Islet precursor cell (in vitro differentiated cells): ENCODE measurements at regions not wholly inside any gene's neighbourhood (a gene's known extent, or its start where the extent isn't known, plus 50 kb on each side); places are given as distances from the start of the nearest gene placed in this dataset.
"Not testable (repeated sequence)": the region's sequence is repeated elsewhere in the genome, so short reads cannot be mapped to it uniquely, and the experiment has no call there.

Experiments
- DNase-seq: peaks from one replicate; pipeline ENCODE4 v3.0.0-alpha.2; 2018

- no peak for DNase-seq
Measured at GRCh38 chr6:11450037-11450436, 87.5 kb upstream of the TMEM170B start.

DNA sequence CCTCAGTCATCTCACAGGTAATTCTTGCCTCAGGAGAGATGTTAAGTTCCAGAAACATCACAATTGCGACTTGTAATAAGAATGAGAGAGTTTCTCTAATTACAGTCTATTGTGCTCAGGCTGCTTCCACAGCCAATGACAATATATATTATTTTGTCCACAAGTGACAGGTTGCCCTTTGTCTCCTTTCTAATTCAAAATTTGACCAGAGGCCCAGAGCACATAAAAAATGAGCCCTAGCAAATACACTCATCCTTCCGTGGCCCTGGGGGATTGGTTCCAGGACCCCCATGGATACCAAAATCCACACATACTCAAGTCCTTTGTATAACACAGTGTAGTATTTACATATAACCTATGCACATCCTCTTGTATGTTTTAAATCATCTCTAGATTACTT, 88.1 kb upstream of the TMEM170B start:
- DNase-seq: no peak

GRCh38 chr6:11448038-11448437, 89.5 kb upstream of the TMEM170B start:
- DNase-seq: no peak

GRCh38 chr6:11447265-11447664, 90.3 kb upstream of the TMEM170B start:
- no peak for DNase-seq

DNA sequence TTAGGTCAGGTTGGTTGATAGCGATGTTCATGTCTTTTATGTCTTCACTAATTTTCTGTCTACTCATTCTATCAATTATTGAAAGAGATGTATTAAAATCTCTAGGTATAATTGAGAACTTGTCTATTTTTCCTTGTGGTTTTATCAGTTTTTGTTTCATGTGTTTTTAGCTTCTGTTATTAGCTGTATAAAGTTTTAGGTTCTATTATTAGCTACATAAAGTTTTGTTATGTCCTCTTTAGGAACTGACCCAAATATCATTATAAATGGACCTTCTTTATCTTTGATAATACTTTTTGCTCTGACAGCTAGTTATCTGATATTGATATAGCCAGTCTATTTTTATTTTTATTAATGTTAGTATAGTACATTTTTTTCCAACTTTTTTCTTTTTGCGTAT, 92.4 kb upstream of the TMEM170B start:
- no peak for DNase-seq

DNA sequence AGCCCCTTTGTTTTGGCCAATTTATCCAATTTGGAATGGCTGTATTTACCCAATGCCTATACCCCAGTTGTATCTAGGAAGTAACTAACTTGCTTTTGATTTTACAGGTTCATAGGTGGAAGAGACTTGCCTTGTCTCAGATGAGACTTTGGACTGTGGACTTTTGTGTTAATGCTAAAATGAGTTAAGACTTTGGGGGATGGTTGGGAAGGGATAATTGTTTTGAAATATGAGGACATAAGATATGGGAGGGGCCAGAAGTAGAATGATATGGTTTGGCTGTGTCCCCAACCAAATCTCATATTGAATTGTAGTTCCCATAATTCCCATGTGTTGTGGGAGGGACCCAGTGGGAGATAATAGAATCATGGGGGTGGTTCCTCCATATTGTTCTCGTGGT, 94.4 kb upstream of the TMEM170B start:
- not testable (repeated sequence) for DNase-seq

DNA sequence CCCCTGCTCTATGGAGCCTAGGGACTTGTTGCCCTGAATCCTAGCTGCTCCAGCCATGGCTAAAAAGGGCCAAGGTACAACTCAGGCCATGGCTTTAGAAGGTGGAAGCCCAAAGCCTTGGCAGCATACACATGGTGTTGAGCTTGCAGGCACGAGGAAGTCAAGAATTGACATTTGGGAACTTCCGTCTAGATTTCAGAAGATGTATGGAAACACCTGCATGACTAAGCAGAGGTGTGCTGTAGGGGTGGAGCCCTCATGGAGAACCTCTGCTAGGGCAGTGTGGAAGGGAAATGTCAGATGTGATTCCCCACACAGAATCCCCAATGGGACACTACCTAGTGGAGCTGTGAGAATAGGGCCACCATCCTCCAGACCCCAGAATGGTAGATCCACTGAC, 95.1 kb upstream of the TMEM170B start:
- no peak for DNase-seq

- DNase-seq: no peak
Measured at GRCh38 chr6:11439876-11440275, 97.7 kb upstream of the TMEM170B start.

DNA sequence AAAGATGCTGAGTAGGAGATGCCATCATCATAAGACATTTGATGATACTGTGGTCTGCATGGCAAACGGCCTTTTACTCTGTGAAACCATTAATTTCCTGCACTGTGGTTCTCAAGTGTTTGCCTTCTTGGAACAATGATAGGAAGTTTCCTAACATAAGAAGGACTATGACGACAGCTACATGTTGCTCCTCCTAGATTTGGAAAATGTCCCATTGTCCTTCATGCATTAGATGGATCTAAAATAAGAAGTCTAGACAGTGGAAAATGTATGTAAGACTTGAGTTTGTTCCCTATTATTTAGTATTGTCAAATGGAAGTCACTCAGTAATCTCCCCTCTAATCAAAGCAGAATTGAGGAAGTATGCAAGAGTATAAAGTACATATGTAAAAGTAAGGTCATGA, 98.5 kb upstream of the TMEM170B start:
- no peak for DNase-seq

GRCh38 chr6:11437824-11438459, 99.6 kb upstream of the TMEM170B start:
- no peak for DNase-seq

- DNase-seq: no peak
Measured at GRCh38 chr6:11436508-11437096, 100.9 kb upstream of the TMEM170B start.

DNA sequence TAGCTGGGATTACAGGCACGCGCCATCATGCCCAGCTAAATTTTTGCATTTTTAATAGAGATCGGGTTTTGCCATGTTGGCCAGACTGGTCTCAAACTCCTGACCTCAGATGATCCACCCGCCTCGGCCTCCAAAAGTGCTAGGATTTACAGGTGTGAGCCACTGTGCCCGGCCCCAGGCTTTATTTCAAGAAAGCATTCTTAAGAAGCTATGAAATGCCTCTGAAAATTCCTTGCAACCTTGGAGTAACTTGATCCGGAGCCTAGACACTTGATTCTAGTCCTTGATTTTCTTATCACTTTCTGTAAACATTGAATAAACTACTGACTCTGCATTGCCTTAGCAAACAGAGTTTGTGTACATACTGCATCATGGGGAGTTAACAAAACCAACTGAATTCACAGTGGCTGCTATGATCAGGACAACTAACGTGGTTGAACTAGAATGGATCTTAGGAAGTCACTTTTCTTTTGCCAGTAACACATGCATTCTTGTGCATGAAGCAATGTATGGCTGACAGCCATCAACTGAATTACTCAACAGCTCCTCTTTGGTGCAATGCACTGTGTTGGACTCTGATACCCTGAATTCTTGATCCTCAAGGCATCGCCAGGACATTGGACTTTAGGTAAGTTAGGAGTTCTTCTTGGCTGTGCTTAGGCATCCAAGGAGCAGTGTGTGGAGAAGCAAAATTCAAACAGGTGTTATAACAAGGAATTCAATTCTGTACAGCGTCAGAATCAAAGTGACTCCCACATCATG, 102.8 kb upstream of the TMEM170B start:
- no peak for DNase-seq

DNA sequence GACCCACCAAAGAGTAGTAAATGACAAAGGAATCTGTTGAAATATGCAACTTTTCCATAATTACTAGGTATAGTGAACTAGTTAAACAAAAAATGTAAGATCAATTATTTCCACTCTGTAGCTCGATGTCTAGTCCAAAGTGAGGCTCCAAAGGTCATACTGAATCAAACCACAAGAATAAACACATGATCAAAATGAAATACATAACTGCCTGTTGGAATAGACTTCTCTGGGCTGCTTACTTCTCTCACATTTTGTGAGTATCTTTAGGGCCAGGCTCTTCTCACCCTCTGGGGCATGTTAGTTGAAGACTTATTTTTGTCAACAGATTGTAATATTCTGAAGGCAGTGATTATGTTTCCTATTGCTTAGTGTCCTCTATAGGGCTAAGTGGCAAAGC, 103.7 kb upstream of the TMEM170B start:
- no peak for DNase-seq

GRCh38 chr6:11432713-11433450, 104.7 kb upstream of the TMEM170B start:
- no peak for DNase-seq

DNA sequence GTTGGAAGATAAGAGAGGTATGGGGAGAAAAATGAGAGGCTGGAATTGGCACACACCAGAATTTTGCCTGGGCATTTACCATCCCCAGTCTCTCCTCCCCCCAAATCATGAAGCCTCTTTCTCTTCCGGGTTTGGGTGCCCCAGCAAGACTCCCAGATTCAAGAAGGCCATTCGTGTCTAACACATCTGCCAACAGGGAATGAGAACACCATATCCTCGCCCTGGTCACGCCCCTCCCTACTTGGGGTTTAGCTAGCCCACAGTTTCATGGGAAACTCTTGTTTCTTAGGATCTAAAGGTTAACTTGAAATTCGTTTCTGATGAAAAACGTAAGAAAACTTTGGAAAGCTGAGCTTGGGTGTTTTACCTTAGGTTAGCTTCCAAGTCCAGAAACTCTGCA, 105.5 kb upstream of the TMEM170B start:
- no peak for DNase-seq

GRCh38 chr6:11431455-11431937, 106.1 kb upstream of the TMEM170B start:
- DNase-seq: no peak

- DNase-seq: no peak
Measured at GRCh38 chr6:11430036-11430435, 107.5 kb upstream of the TMEM170B start.

DNA sequence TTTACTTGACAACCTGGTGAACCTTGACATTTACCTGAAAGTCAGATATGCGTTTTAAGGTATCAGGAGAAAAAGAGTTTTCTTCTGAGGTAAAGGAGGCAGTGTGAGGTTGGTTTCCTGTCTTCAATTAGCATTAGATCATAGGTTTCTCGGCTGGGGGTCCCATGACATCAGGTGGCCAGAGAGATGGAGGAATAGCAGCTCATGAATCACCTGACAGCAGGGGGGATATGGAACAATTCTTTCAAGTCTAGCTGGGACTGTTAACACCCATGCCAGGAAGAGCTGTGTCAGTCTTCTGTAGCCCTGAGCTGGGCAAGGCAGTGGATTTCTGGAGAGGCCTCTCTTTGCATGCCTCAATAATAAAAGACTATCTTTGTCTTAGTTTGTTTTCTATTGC, 108.0 kb upstream of the TMEM170B start:
- no peak for DNase-seq

GRCh38 chr6:11428895-11429294, 108.7 kb upstream of the TMEM170B start:
- peak; percentile 93 for DNase-seq

DNA sequence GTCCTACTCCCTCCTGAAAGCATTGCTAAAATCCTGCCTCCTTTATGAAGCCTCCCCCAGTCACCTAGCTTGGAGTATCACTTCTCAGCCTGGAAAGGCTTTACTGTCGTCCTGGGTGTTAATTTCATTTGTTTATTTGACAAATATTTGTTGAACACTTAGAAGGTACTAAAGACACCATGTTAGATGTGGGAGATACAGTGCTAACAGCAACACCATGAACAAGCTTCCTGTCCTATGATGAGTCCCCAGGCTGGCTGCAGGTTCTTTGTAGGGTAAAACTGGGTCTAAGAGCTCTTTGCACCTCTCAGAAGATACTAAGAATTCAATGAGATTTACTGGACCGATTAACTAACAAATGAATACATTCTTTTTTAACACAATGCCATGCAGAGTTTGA, 109.2 kb upstream of the TMEM170B start:
- no peak for DNase-seq

DNA sequence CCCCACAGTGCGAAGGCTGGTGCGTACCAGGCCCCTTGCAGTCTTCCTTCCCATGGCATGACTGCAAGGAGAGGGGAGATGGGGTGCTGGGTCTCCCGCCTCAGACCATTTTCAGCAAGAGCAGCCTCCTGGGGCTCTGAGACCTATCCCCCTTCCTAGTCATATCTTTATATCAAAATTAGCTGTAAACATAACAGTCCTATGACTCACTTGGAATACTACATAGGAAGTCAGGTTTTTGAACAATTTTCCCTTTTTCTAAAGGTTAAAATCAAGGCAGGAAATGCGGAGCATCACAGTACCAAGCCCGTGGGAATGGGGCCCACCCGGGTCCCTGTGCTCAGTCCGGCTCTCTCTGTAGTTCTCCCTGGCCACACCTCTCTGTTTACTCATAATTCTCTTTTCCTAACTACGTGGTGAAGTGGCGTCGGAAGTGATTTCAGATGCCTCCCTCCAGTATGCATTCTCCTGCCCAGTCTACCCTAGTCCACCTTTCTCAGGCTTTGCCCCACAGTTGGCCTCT, 109.8 kb upstream of the TMEM170B start:
- no peak for DNase-seq

GRCh38 chr6:11427091-11427722, 110.3 kb upstream of the TMEM170B start:
- no peak for DNase-seq

DNA sequence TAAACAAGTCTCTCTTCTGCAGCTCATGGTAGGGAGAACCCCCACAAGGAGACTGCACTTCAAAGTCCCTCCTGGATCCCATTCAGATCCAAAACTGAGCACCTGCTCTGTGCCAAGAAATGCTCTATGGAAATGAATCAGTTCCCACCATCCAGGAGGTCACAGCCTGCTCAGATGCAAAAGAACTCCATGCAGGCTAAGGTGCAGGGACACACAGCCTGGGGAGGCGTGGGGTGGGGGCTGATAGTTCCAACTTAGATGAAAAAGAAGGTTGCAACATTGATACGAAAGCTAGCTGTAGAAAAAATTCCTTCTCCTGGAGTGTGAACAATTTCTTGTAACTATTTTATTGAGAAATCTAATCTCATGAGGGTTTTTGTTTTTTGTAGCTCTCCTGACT, 111.0 kb upstream of the TMEM170B start:
- DNase-seq: no peak
